ENCODE measurements at regions not wholly inside any gene's neighbourhood (a gene's known extent, or its start where the extent isn't known, plus 50 kb on each side); places are given as distances from the start of the nearest gene placed in this dataset.

GRCh38 chr2:239787538-239788050 is 237.5 kb downstream of the NDUFA10 start:
- DNase-seq (ENCODE audit: low read depth in 2 of 3, low spot score in 2 of 3), result no peak

- DNase-seq (ENCODE audit: low read depth in 2 of 3, low spot score in 2 of 3), result no peak
Measured at GRCh38 chr2:239786791-239787190, 238.4 kb downstream of the NDUFA10 start.

- no peak for DNase-seq (ENCODE audit: low read depth in 2 of 3, low spot score in 2 of 3)
Measured at GRCh38 chr2:239781454-239781853, 243.7 kb downstream of the NDUFA10 start.

GRCh38 chr2:239780236-239780994 is 244.7 kb downstream of the NDUFA10 start:
- DNase-seq (ENCODE audit: low read depth in 2 of 3, low spot score in 2 of 3), result no peak

- DNase-seq (ENCODE audit: low read depth in 2 of 3, low spot score in 2 of 3), result no peak
Measured at GRCh38 chr2:239779584-239779983, 245.6 kb downstream of the NDUFA10 start.

GRCh38 chr2:239778861-239779558 is 246.1 kb downstream of the NDUFA10 start:
- no peak for DNase-seq (ENCODE audit: low read depth in 2 of 3, low spot score in 2 of 3)

GRCh38 chr2:239778042-239778851 is 246.9 kb downstream of the NDUFA10 start:
- no peak for DNase-seq (ENCODE audit: low read depth in 2 of 3, low spot score in 2 of 3)

GRCh38 chr2:239777219-239777618 is 247.9 kb downstream of the NDUFA10 start:
- DNase-seq (ENCODE audit: low read depth in 2 of 3, low spot score in 2 of 3), result no peak

GRCh38 chr2:239776436-239777005 is 248.6 kb downstream of the NDUFA10 start:
- no peak for DNase-seq (ENCODE audit: low read depth in 2 of 3, low spot score in 2 of 3)

GRCh38 chr2:239775623-239776435 is 249.3 kb downstream of the NDUFA10 start:
- DNase-seq (ENCODE audit: low read depth in 2 of 3, low spot score in 2 of 3), result no peak

GRCh38 chr2:239774933-239775622 is 250.1 kb downstream of the NDUFA10 start:
- no peak for DNase-seq (ENCODE audit: low read depth in 2 of 3, low spot score in 2 of 3)

GRCh38 chr2:239774142-239774462 is 251.0 kb downstream of the NDUFA10 start:
- DNase-seq (ENCODE audit: low read depth in 2 of 3, low spot score in 2 of 3), result no peak

GRCh38 chr2:239773228-239774141 is 251.7 kb downstream of the NDUFA10 start:
- DNase-seq (ENCODE audit: low read depth in 2 of 3, low spot score in 2 of 3), result no peak

GRCh38 chr2:239772721-239773120 is 252.4 kb downstream of the NDUFA10 start:
- no peak for DNase-seq (ENCODE audit: low read depth in 2 of 3, low spot score in 2 of 3)

- DNase-seq (ENCODE audit: low read depth in 2 of 3, low spot score in 2 of 3), result no peak
Measured at GRCh38 chr2:239770246-239770639, 254.9 kb downstream of the NDUFA10 start.

- no peak for DNase-seq (ENCODE audit: low read depth in 2 of 3, low spot score in 2 of 3)
Measured at GRCh38 chr2:239769554-239770245, 255.4 kb downstream of the NDUFA10 start.

GRCh38 chr2:239768907-239769553 is 256.1 kb downstream of the NDUFA10 start:
- DNase-seq (ENCODE audit: low read depth in 2 of 3, low spot score in 2 of 3), result no peak

Measured in activated CD8-positive, alpha-beta memory T cell treated with anti-CD3 and anti-CD28 coated beads for 48 hours (primary cell).